HUES6 (cell line): ENCODE measurements at regions not wholly inside any gene's neighbourhood (a gene's known extent, or its start where the extent isn't known, plus 50 kb on each side); places are given as distances from the start of the nearest gene placed in this dataset.

Experiments used
- H3K27ac ChIP-seq: 2 replicates; pipeline ENCODE4 v1.7.0; 2013; ENCODE audit warnings: low read depth, mild to moderate bottlenecking, low read length, inconsistent platforms
- H3K27me3 ChIP-seq: 2 replicates; pipeline ENCODE4 v1.6.1; 2013; ENCODE audit warnings: low read length; ENCODE audit not compliant: control insufficient read depth, insufficient read depth
- H3K36me3 ChIP-seq: 2 replicates; pipeline ENCODE4 v1.6.1; 2013; ENCODE audit warnings: low read length; ENCODE audit not compliant: control insufficient read depth, insufficient read depth
- H3K4me1 ChIP-seq: 2 replicates; pipeline ENCODE4 v1.6.1; 2013; ENCODE audit warnings: low read length; ENCODE audit not compliant: control insufficient read depth, insufficient read depth
- H3K4me3 ChIP-seq: 2 replicates; pipeline ENCODE4 v1.5.1; 2013; ENCODE audit warnings: low read depth, low read length
- H3K9ac ChIP-seq: one replicate; pipeline ENCODE4 v1.6.1; 2013; ENCODE audit warnings: mild to moderate bottlenecking, low read length
- H3K9me3 ChIP-seq: 2 replicates; pipeline ENCODE4 v1.6.1; 2013; ENCODE audit warnings: low read depth, low read length; ENCODE audit not compliant: control insufficient read depth, insufficient read depth

- Histone ChIP-seq H3K36me3 (no peaks in the 10 kb centered on the region), H3K9me3 (no peaks in the 10 kb centered on the region; the same call in 1 of the 2 replicates), H3K27me3 (no peaks in the 10 kb centered on the region), H3K4me1 (peaks cover 4% of the 10 kb centered on the region; the same call in 1 of the 2 replicates), H3K4me3 (no peak overlapping the region), H3K9ac (no peak overlapping the region), H3K27ac (no peak overlapping the region)
These were observed 76.6 kb upstream of the PMEPA1 start for GRCh38 chr20:57786304-57786932.

- H3K9ac ChIP-seq: no peak overlapping the region
- no peak overlapping the region for H3K27ac ChIP-seq
- peaks cover 4% of the 10 kb centered on the region; the same call in 1 of the 2 replicates for H3K4me1 ChIP-seq
- H3K4me3 ChIP-seq: no peak overlapping the region
- H3K27me3 ChIP-seq: no peaks in the 10 kb centered on the region
- no peaks in the 10 kb centered on the region for H3K36me3 ChIP-seq
- H3K9me3 ChIP-seq: no peaks in the 10 kb centered on the region
These were observed 75.9 kb upstream of the PMEPA1 start for GRCh38 chr20:57785720-57786119.

GRCh38 chr20:57785061-57785460 is 75.2 kb upstream of the PMEPA1 start:
- H3K27me3 ChIP-seq: no peaks in the 10 kb centered on the region

GRCh38 chr20:57783956-57784837 is 74.4 kb upstream of the PMEPA1 start:
- no peak overlapping the region for H3K27ac ChIP-seq
- H3K9me3 ChIP-seq: no peaks in the 10 kb centered on the region
- H3K4me1 ChIP-seq: peaks cover 10% of the 10 kb centered on the region; the same call in 1 of the 2 replicates
- H3K9ac ChIP-seq: no peak overlapping the region
- H3K27me3 ChIP-seq: no peaks in the 10 kb centered on the region
- no peaks in the 10 kb centered on the region for H3K36me3 ChIP-seq
- H3K4me3 ChIP-seq: no peak overlapping the region

More at GRCh38 chr20:57785061-57785460, 75.2 kb upstream of the PMEPA1 start:
- H3K9me3 ChIP-seq: no peaks in the 10 kb centered on the region
- H3K4me1 ChIP-seq: peaks cover 4% of the 10 kb centered on the region; the same call in 1 of the 2 replicates
- no peak overlapping the region for H3K4me3 ChIP-seq
- no peak overlapping the region for H3K27ac ChIP-seq
- no peak overlapping the region for H3K9ac ChIP-seq
- H3K36me3 ChIP-seq: no peaks in the 10 kb centered on the region

- Histone ChIP-seq H3K4me1 (peaks cover 13% of the 10 kb centered on the region; the same call in 1 of the 2 replicates), H3K36me3 (no peaks in the 10 kb centered on the region), H3K9me3 (no peaks in the 10 kb centered on the region), H3K27me3 (no peaks in the 10 kb centered on the region), H3K27ac (no peak overlapping the region), H3K4me3 (no peak overlapping the region), H3K9ac (no peak overlapping the region)
These were observed 73.4 kb upstream of the PMEPA1 start for GRCh38 chr20:57783196-57783595.

- Histone ChIP-seq H3K27ac (no peak overlapping the region), H3K4me3 (no peak overlapping the region), H3K36me3 (no peaks in the 10 kb centered on the region), H3K9me3 (no peaks in the 10 kb centered on the region), H3K9ac (no peak overlapping the region), H3K4me1 (peaks cover 13% of the 10 kb centered on the region; the same call in 1 of the 2 replicates), H3K27me3 (no peaks in the 10 kb centered on the region)
These were observed 72.8 kb upstream of the PMEPA1 start for GRCh38 chr20:57782631-57783041.

GRCh38 chr20:57781901-57782300 is 72.1 kb upstream of the PMEPA1 start:
- H3K4me1 ChIP-seq: peaks cover 13% of the 10 kb centered on the region; the same call in 1 of the 2 replicates
- H3K9me3 ChIP-seq: no peaks in the 10 kb centered on the region
- no peaks in the 10 kb centered on the region for H3K36me3 ChIP-seq
- no peak overlapping the region for H3K9ac ChIP-seq
- no peak overlapping the region for H3K4me3 ChIP-seq
- H3K27ac ChIP-seq: no peak overlapping the region
- no peaks in the 10 kb centered on the region for H3K27me3 ChIP-seq

- Histone ChIP-seq H3K27me3 (no peaks in the 10 kb centered on the region), H3K9me3 (no peaks in the 10 kb centered on the region), H3K4me1 (peaks cover 13% of the 10 kb centered on the region; the same call in 1 of the 2 replicates), H3K4me3 (no peak overlapping the region), H3K27ac (no peak overlapping the region), H3K36me3 (no peaks in the 10 kb centered on the region), H3K9ac (no peak overlapping the region)
These were observed 71.1 kb upstream of the PMEPA1 start for GRCh38 chr20:57780906-57781305.

GRCh38 chr20:57780398-57780797 is 70.6 kb upstream of the PMEPA1 start:
- Histone ChIP-seq H3K4me3 (no peak overlapping the region), H3K9ac (no peak overlapping the region), H3K36me3 (no peaks in the 10 kb centered on the region), H3K9me3 (no peaks in the 10 kb centered on the region), H3K27ac (no peak overlapping the region), H3K4me1 (peaks cover 13% of the 10 kb centered on the region; the same call in 1 of the 2 replicates), H3K27me3 (no peaks in the 10 kb centered on the region)

- Histone ChIP-seq H3K36me3 (no peaks in the 10 kb centered on the region), H3K27me3 (no peaks in the 10 kb centered on the region), H3K9me3 (no peaks in the 10 kb centered on the region), H3K4me3 (no peak overlapping the region), H3K9ac (no peak overlapping the region), H3K27ac (no peak overlapping the region), H3K4me1 (peaks cover 13% of the 10 kb centered on the region; the same call in 1 of the 2 replicates)
These were observed 69.7 kb upstream of the PMEPA1 start for GRCh38 chr20:57779401-57780003.
